Vagina (tissue), 2 donors: ENCODE measurements at regions not wholly inside any gene's neighbourhood (a gene's known extent, or its start where the extent isn't known, plus 50 kb on each side); places are given as distances from the start of the nearest gene placed in this dataset.

Experiments used
- POLR2A ChIP-seq, 2 donors: fragments of 450-650 bp; IDR thresholded peaks; one replicate each; pipeline ENCODE4 v1.6.1; 2017; ENCODE audit warnings: antibody characterized with exemption in 2 of 2, mild to moderate bottlenecking in 2 of 2, moderate library complexity in 2 of 2
- POLR2AphosphoS5 ChIP-seq, 2 donors: sonication (generic); formaldehyde crosslinking; IDR thresholded peaks; one replicate each; pipeline ENCODE4 v1.9.0; 2017; ENCODE audit warnings: antibody characterized with exemption in 2 of 2, mild to moderate bottlenecking in 2 of 2, low read depth in 1 of 2; ENCODE audit not compliant: insufficient read depth in 1 of 2
- TF ChIP-seq, protein P1 (sequence below), 3 experiments: fragments of 450-650 bp in 2 of 3; fragments of 200-600 bp in 1 of 3; sonication (generic) in 1 of 3; IDR thresholded peaks; one replicate each; pipeline ENCODE4 v1.5.1; 2017 to 2019; ENCODE audit warnings: antibody characterized with exemption in 3 of 3, mild to moderate bottlenecking in 2 of 3, moderate library complexity in 2 of 3

DNA sequence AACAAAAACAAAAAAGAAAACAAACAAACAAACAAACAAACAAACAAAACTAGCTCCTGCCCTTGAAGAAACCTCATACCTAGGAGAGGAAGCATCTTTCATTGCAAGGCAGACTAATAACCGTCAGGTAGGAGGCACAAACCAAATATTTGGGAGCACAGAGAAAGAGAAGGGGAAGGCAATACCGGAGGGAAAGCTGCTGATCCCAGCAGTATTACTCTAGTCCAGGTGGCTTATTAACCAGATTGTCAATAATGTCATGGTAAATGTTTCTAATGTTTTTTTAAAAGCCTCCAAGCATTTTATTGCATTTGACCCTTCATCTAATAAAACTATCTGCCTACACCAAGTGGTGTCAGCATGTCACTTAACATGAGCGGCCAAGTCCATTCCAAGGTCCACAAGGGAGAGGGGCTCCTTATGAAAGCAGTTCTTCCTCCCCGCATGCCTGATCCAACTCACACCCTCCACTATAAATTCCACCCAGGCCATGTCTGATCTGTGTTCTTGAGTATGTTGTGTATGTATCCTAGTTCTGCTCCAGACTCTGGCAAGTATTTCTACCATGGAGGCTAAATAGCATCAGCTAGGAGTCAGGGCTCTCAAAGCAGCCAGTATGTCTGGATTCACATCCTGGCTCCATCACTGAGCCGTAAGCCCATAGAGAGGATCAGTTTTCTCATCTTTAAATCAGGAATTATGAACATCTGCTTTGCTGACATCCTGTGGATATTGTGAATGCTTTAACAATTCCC is 208.1 kb upstream of the TENM4 start:
- TF ChIP-seq, protein P1, sequence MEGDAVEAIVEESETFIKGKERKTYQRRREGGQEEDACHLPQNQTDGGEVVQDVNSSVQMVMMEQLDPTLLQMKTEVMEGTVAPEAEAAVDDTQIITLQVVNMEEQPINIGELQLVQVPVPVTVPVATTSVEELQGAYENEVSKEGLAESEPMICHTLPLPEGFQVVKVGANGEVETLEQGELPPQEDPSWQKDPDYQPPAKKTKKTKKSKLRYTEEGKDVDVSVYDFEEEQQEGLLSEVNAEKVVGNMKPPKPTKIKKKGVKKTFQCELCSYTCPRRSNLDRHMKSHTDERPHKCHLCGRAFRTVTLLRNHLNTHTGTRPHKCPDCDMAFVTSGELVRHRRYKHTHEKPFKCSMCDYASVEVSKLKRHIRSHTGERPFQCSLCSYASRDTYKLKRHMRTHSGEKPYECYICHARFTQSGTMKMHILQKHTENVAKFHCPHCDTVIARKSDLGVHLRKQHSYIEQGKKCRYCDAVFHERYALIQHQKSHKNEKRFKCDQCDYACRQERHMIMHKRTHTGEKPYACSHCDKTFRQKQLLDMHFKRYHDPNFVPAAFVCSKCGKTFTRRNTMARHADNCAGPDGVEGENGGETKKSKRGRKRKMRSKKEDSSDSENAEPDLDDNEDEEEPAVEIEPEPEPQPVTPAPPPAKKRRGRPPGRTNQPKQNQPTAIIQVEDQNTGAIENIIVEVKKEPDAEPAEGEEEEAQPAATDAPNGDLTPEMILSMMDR (IDR thresholded peaks at IDR 0.05), result no peak
- TF ChIP-seq POLR2AphosphoS5 (IDR thresholded peaks at IDR 0.05; ENCODE audit: insufficient read depth in 1 of 2, low read depth in 1 of 2), result no peak
- no peak for TF ChIP-seq POLR2A (IDR thresholded peaks at IDR 0.05)
